GM21447 (cell line): ENCODE measurements at regions not wholly inside any gene's neighbourhood (a gene's known extent, or its start where the extent isn't known, plus 50 kb on each side); places are given as distances from the start of the nearest gene placed in this dataset.

Source experiments
- ATAC-seq: cut with Tn5 transposase; IDR thresholded peaks from one replicate; pipeline ENCODE4 v1.9.1; 2021; ENCODE audit not compliant: unreplicated experiment

- ATAC-seq, result no peak
Measured at GRCh38 chr5:165305596-165305995, 1800.2 kb downstream of the MAT2B start.

- ATAC-seq, result no peak
Measured at GRCh38 chr5:165309446-165309845, 1804.0 kb downstream of the MAT2B start.

GRCh38 chr5:165310031-165310430 lies 1804.6 kb downstream of the MAT2B start:
- ATAC-seq, result no peak

GRCh38 chr5:165321912-165322311 lies 1816.5 kb downstream of the MAT2B start:
- no peak for ATAC-seq

GRCh38 chr5:165325221-165325620 lies 1819.8 kb downstream of the MAT2B start:
- ATAC-seq, result no peak

- no peak for ATAC-seq
Measured at GRCh38 chr5:165327631-165328030, 1822.2 kb downstream of the MAT2B start.

- ATAC-seq, result no peak
Measured at GRCh38 chr5:165328846-165329245, 1823.4 kb downstream of the MAT2B start.

GRCh38 chr5:165333623-165334022 lies 1828.2 kb downstream of the MAT2B start:
- ATAC-seq, result no peak

GRCh38 chr5:165334201-165334600 lies 1828.8 kb downstream of the MAT2B start:
- no peak for ATAC-seq

- no peak for ATAC-seq
Measured at GRCh38 chr5:165349735-165350134, 1844.3 kb downstream of the MAT2B start.

- ATAC-seq, result no peak
Measured at GRCh38 chr5:165351342-165351741, 1845.9 kb downstream of the MAT2B start.

- ATAC-seq, result no peak
Measured at GRCh38 chr5:165360366-165360765, 1854.9 kb downstream of the MAT2B start.

GRCh38 chr5:165360784-165361542 lies 1855.5 kb downstream of the MAT2B start:
- no peak for ATAC-seq

GRCh38 chr5:165370233-165370632 lies 1864.8 kb downstream of the MAT2B start:
- ATAC-seq, result no peak

- ATAC-seq, result no peak
Measured at GRCh38 chr5:165370794-165371193, 1865.4 kb downstream of the MAT2B start.

GRCh38 chr5:165375201-165375600 lies 1869.8 kb downstream of the MAT2B start:
- ATAC-seq, result no peak

GRCh38 chr5:165393839-165394238 lies 1888.4 kb downstream of the MAT2B start:
- ATAC-seq, result no peak

- no peak for ATAC-seq
Measured at GRCh38 chr5:165397516-165397915, 1892.1 kb downstream of the MAT2B start.

GRCh38 chr5:165400086-165400485 lies 1894.7 kb downstream of the MAT2B start:
- ATAC-seq, result no peak

GRCh38 chr5:165404917-165405316 lies 1899.5 kb downstream of the MAT2B start:
- no peak for ATAC-seq

- ATAC-seq, result no peak
Measured at GRCh38 chr5:165405340-165405739, 1899.9 kb downstream of the MAT2B start.

- no peak for ATAC-seq
Measured at GRCh38 chr5:165407352-165407751, 1901.9 kb downstream of the MAT2B start.

GRCh38 chr5:165410476-165410875 lies 1905.1 kb downstream of the MAT2B start:
- ATAC-seq, result no peak
